ENCODE measurements at regions not wholly inside any gene's neighbourhood (a gene's known extent, or its start where the extent isn't known, plus 50 kb on each side); places are given as distances from the start of the nearest gene placed in this dataset.

GRCh38 chr4:114250439-114250891, 271.0 kb upstream of the ARSJ start:
- Mint-ChIP-seq H3K4me3 (no peak overlapping the region), H3K27me3 (ENCODE audit: low read depth) (no peaks in the 10 kb centered on the region), H3K4me1 (no peaks in the 10 kb centered on the region), H3K36me3 (no peaks in the 10 kb centered on the region), H3K9me3 (0 out of 2 replicates have a peak, but pooled peaks cover 3% of the 10 kb centered on the region), H3K27ac (no peak overlapping the region)
- CTCF ChIA-PET: no interaction called here
- no peak for TF ChIP-seq PRDM15 (CRISPR knock-in tag; IDR thresholded peaks at IDR 0.05)
- POLR2A ChIA-PET: no interaction called here
- DNase-seq (ENCODE audit: low spot score) (no peak), ATAC-seq (no peak)

DNA sequence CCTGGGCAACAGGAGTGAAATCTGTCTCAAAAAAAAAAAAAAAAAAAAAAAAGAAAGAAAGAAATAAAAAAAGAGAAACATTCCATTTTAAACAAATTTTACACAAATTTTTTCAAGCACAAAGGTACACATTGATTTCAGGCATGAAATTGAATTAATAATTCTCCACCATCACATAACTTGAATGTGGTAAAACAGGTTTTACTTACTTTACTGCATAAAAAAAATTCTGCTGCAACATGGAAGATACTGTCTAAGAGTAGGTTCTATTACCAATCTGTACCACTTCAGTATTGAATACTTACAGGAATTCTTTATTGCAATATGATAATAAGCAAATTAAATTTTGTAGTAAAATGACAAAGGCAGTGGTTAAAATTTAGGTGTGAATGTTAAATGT, 271.6 kb upstream of the ARSJ start:
- POLR2A ChIA-PET: no interaction called here
- TF ChIP-seq ATF1 (CRISPR knock-in tag; IDR thresholded peaks at IDR 0.05) (no peak), IRF2 (CRISPR knock-in tag; IDR thresholded peaks at IDR 0.05; ENCODE audit: borderline replicate concordance, low read depth) (no peak), USF2 (CRISPR knock-in tag; IDR thresholded peaks at IDR 0.05) (no peak), MXD4 (CRISPR knock-in tag; IDR thresholded peaks at IDR 0.05; ENCODE audit: borderline replicate concordance) (no peak), ZBTB21 (CRISPR knock-in tag; IDR thresholded peaks at IDR 0.05; ENCODE audit: borderline replicate concordance) (no peak), CREM (CRISPR knock-in tag; IDR thresholded peaks at IDR 0.05) (no peak), TEAD1 (CRISPR knock-in tag; IDR thresholded peaks at IDR 0.05) (no peak), ZBTB43 (CRISPR knock-in tag; IDR thresholded peaks at IDR 0.05) (no peak), KAT7 (CRISPR knock-in tag; IDR thresholded peaks at IDR 0.05; ENCODE audit: borderline replicate concordance) (no peak), ZNF416 (CRISPR knock-in tag; IDR thresholded peaks at IDR 0.05) (no peak)
- TF ChIP-seq, protein P1, sequence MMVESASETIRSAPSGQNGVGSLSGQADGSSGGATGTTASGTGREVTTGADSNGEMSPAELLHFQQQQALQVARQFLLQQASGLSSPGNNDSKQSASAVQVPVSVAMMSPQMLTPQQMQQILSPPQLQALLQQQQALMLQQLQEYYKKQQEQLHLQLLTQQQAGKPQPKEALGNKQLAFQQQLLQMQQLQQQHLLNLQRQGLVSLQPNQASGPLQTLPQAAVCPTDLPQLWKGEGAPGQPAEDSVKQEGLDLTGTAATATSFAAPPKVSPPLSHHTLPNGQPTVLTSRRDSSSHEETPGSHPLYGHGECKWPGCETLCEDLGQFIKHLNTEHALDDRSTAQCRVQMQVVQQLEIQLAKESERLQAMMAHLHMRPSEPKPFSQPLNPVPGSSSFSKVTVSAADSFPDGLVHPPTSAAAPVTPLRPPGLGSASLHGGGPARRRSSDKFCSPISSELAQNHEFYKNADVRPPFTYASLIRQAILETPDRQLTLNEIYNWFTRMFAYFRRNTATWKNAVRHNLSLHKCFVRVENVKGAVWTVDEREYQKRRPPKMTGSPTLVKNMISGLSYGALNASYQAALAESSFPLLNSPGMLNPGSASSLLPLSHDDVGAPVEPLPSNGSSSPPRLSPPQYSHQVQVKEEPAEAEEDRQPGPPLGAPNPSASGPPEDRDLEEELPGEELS (CRISPR knock-in tag; IDR thresholded peaks at IDR 0.05): no peak
- H3K4me3 Mint-ChIP-seq: no peak overlapping the region
- ATAC-seq: no peak
- H3K9me3 Mint-ChIP-seq: 0 out of 2 replicates have a peak, but pooled peaks cover 3% of the 10 kb centered on the region
- no peaks in the 10 kb centered on the region for H3K4me1 Mint-ChIP-seq
- no peaks in the 10 kb centered on the region for H3K36me3 Mint-ChIP-seq
- no peak for DNase-seq (ENCODE audit: low spot score)
- CTCF ChIA-PET: no interaction called here
- no peaks in the 10 kb centered on the region for H3K27me3 Mint-ChIP-seq (ENCODE audit: low read depth)
- no peak overlapping the region for H3K27ac Mint-ChIP-seq

DNA sequence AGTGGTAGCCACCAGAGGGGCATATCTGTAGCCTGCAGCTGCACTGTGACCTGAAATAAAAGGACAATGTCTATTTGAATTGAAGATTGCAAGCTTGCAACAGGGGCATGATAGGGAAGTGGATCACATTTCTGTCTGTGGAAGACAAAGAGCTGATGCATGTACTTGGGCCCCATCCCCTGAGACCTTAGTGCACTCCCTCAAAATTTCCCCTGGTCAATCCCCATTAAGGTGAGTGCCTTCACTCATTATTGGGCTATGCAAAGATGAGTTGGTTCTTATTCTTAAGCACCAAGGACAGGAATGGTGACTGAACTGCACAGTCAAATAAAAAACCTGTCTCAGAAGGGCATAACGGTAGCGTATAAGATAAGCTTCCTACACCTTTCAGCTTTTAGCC, 273.1 kb upstream of the ARSJ start:
- Mint-ChIP-seq H3K9me3 (0 out of 2 replicates have a peak, but pooled peaks cover 7% of the 10 kb centered on the region), H3K4me1 (no peaks in the 10 kb centered on the region), H3K27ac (no peak overlapping the region), H3K4me3 (no peak overlapping the region), H3K36me3 (no peaks in the 10 kb centered on the region), H3K27me3 (ENCODE audit: low read depth) (no peaks in the 10 kb centered on the region)
- ATAC-seq (no peak), DNase-seq (ENCODE audit: low spot score) (no peak)
- TF ChIP-seq ZNF317 (CRISPR knock-in tag; IDR thresholded peaks at IDR 0.05; ENCODE audit: borderline replicate concordance, low read depth) (no peak), GABPB1 (CRISPR knock-in tag; IDR thresholded peaks at IDR 0.05) (no peak)
- TF ChIP-seq, protein P2, sequence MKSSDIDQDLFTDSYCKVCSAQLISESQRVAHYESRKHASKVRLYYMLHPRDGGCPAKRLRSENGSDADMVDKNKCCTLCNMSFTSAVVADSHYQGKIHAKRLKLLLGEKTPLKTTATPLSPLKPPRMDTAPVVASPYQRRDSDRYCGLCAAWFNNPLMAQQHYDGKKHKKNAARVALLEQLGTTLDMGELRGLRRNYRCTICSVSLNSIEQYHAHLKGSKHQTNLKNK (CRISPR knock-in tag; IDR thresholded peaks at IDR 0.05): no peak
- ChIA-PET CTCF (interaction anchor here (1.5 kb wide), 1 partner anchor 10 kb away, joined by 3 read pairs; no protein-coding TSS in a partner anchor), POLR2A (no interaction called here)

Measured in WTC11 (cell line).